Thyroid gland (tissue), 4 donors: ENCODE measurements at regions not wholly inside any gene's neighbourhood (a gene's known extent, or its start where the extent isn't known, plus 50 kb on each side); places are given as distances from the start of the nearest gene placed in this dataset.

ENCODE experiments used
- DNase-seq, 2 donors: peaks; one replicate each; pipeline ENCODE4 v3.0.0-alpha.2; 2019
- H3K27ac ChIP-seq, 3 donors: fragments of 200-600 bp; sonication (generic); 1 replicate in 2 of 3; 2 replicates in 1 of 3; pipeline ENCODE4 v1.5.1; 2016 to 2019; ENCODE audit warnings: mild to moderate bottlenecking in 1 of 3, moderate library complexity in 1 of 3
- H3K27me3 ChIP-seq: fragments of 200-600 bp; sonication (generic); one replicate; pipeline ENCODE4 v1.5.1; 2019
- H3K36me3 ChIP-seq, 2 donors: fragments of 200-600 bp; sonication (generic); one replicate each; pipeline ENCODE4 v1.5.1; 2016 to 2019
- H3K4me1 ChIP-seq, 2 donors: fragments of 200-600 bp; sonication (generic); one replicate each; pipeline ENCODE4 v1.5.1; 2017 to 2019
- H3K4me3 ChIP-seq, 3 donors: fragments of 200-600 bp; sonication (generic); replicated peaks in 1 of 3; 1 replicate in 2 of 3; 2 replicates in 1 of 3; pipeline ENCODE4 v1.5.1; 2016; ENCODE audit warnings: mild to moderate bottlenecking in 1 of 3
- H3K9me3 ChIP-seq: fragments of 200-600 bp; sonication (generic); one replicate; pipeline ENCODE4 v1.5.1; 2017
- POLR2A ChIP-seq, 2 donors: fragments of 450-650 bp; IDR thresholded peaks; one replicate each; pipeline ENCODE4 v1.6.1; 2017; ENCODE audit warnings: antibody characterized with exemption in 2 of 2, mild to moderate bottlenecking in 2 of 2, moderate library complexity in 1 of 2
- WGBS, 2 donors: methylation state at CpG; one replicate each; pipeline ENCODE4 v1.1.5; 2017; 5-methylcytosine and 5-hydroxymethylcytosine counted together
- intact Hi-C: fragments of 100-400 bp; cut with DNase I; formaldehyde crosslinking; loops from one replicate; pipeline ENCODE4 v1.15.1; 2023
- TF ChIP-seq, protein P1 (sequence below), 6 experiments: fragments of 200-600 bp in 3 of 6; fragments of 450-650 bp in 3 of 6; sonication (generic) in 3 of 6; IDR thresholded peaks; one replicate each; pipeline ENCODE4 v1.5.1; 2016 to 2019; ENCODE audit warnings: antibody characterized with exemption in 6 of 6, mild to moderate bottlenecking in 2 of 6, inconsistent platforms in 1 of 6, moderate library complexity in 1 of 6

DNA sequence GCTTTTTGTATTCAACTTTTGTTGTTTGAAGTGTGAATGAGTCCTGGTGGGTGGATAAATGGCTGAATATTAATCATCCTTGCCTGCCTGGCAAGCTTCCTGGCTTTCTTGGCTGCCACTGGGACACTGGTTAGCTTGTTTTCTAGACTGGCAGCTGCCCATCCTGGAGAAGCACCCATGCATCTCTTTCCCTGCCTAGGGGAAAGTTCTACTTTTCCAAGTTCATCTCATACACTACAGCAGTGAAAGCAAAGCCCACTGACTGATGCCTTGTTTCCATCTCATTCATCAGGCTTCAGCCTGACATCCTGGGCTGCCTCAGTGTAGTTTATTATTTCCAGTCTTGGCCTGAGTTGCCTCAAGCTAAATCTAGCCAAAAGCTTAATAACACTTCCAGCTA is 244.8 kb downstream of the PCDH20 start:
- Histone ChIP-seq H3K27me3 (no peaks in the 10 kb centered on the region), H3K4me1 (no peaks in the 10 kb centered on the region), H3K27ac (no peak overlapping the region), H3K4me3 (no peak overlapping the region), H3K9me3 (no peaks in the 10 kb centered on the region), H3K36me3 (no peaks in the 10 kb centered on the region)
- no peak for TF ChIP-seq POLR2A (IDR thresholded peaks at IDR 0.05)
- TF ChIP-seq, protein P1, sequence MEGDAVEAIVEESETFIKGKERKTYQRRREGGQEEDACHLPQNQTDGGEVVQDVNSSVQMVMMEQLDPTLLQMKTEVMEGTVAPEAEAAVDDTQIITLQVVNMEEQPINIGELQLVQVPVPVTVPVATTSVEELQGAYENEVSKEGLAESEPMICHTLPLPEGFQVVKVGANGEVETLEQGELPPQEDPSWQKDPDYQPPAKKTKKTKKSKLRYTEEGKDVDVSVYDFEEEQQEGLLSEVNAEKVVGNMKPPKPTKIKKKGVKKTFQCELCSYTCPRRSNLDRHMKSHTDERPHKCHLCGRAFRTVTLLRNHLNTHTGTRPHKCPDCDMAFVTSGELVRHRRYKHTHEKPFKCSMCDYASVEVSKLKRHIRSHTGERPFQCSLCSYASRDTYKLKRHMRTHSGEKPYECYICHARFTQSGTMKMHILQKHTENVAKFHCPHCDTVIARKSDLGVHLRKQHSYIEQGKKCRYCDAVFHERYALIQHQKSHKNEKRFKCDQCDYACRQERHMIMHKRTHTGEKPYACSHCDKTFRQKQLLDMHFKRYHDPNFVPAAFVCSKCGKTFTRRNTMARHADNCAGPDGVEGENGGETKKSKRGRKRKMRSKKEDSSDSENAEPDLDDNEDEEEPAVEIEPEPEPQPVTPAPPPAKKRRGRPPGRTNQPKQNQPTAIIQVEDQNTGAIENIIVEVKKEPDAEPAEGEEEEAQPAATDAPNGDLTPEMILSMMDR (IDR thresholded peaks at IDR 0.05): no peak
- intact Hi-C loops: no loop called here
- no peak for DNase-seq

DNA sequence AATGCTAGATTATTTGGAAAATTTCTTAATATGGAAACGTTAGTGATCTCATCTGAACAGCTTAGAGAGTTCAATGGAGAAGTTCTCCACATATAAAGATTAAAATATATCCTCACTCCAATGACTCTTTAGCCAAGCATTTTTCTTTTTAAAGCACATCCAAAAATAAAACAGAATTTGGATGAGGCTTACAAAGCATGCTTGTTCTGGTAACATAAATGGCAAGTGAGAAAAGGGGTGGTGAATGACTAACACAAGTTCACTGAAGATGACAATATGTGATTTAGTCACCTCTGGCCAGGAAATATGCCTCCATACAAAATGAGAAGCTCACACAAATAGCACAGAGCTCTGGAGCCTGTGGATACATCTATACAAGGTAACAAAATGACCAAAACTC is 253.0 kb downstream of the PCDH20 start:
- Histone ChIP-seq H3K36me3 (no peaks in the 10 kb centered on the region), H3K9me3 (no peaks in the 10 kb centered on the region), H3K4me3 (no peak overlapping the region), H3K27ac (no peak overlapping the region), H3K27me3 (no peaks in the 10 kb centered on the region), H3K4me1 (no peaks in the 10 kb centered on the region)
- intact Hi-C loops: no loop called here
- DNase-seq: no peak
- 58 to 72% methylated on average over 1 of the region's 1 CpG for WGBS, 2 donors
- TF ChIP-seq, protein P1 (IDR thresholded peaks at IDR 0.05): no peak
- no peak for TF ChIP-seq POLR2A (IDR thresholded peaks at IDR 0.05)

DNA sequence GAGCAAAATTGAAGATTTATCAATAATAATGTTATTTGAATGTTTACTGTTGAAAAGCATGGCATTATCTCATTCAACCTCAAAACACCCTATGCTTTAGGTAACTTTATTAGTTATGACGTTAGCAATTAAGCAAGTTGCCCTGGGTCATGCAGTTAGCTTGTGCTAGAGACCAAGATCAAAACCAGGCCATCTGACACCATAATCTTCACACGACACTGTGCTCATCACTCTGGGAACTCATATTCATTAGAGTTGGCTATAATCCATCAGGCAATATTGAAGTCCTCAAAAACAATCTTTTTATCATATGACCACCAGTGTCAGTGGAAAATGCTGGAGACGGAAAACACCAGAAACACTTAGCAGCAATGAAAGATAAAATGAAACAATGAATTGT is 253.5 kb downstream of the PCDH20 start:
- intact Hi-C loops: no loop called here
- no peak overlapping the region for H3K27ac ChIP-seq
- no peaks in the 10 kb centered on the region for H3K9me3 ChIP-seq
- no peak overlapping the region for H3K4me3 ChIP-seq
- WGBS, 2 donors: 76 to 80% methylated on average over 3 of the region's 3 CpGs
- TF ChIP-seq POLR2A (IDR thresholded peaks at IDR 0.05): no peak
- TF ChIP-seq, protein P1 (IDR thresholded peaks at IDR 0.05): no peak
- H3K4me1 ChIP-seq: no peaks in the 10 kb centered on the region
- no peaks in the 10 kb centered on the region for H3K27me3 ChIP-seq
- no peak for DNase-seq
- H3K36me3 ChIP-seq: no peaks in the 10 kb centered on the region

DNA sequence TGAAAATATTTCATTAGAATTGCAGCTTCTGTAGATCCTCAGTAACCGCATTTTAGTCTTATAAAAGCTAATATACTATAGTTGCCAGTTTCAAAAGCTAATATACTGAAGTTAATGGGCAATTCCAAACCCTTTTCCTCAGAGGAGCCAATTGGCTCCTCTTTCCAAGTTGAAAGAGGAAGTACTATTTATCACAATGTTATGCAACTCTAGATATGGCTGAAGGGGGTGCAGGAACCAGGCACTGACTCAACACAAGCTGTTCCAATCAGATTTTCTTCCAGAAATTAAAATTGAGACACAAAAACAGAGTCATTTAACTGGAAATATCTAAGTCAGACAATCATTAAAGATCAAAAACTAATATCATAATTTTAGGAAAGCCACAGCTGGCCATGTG is 258.9 kb downstream of the PCDH20 start:
- H3K9me3 ChIP-seq: no peaks in the 10 kb centered on the region
- WGBS, 2 donors: 78 to 85% methylated on average over 1 of the region's 1 CpG
- TF ChIP-seq POLR2A (IDR thresholded peaks at IDR 0.05): no peak
- TF ChIP-seq, protein P1 (IDR thresholded peaks at IDR 0.05): no peak
- no peaks in the 10 kb centered on the region for H3K4me1 ChIP-seq
- H3K27me3 ChIP-seq: no peaks in the 10 kb centered on the region
- H3K36me3 ChIP-seq: no peaks in the 10 kb centered on the region
- intact Hi-C loops: no loop called here
- H3K4me3 ChIP-seq: no peak overlapping the region
- no peak overlapping the region for H3K27ac ChIP-seq
- DNase-seq: no peak

DNA sequence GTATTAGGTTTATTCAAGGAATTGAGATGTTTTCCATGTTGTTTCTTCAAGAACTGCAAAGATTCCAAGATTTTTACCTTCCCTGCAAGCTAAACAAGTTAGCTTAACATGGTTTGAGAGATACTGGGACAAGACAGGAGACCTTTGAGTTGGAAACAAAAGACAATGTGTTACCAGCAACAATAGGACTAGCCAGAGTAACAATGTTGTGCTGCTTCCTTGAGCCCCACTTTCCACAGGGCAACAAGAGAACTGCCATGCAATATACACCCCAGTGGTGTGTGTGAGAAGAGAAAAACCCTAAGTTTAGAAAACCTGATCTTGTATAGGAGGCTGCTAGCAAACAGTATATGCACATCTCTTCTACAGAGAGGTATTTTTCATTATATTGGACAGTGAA is 264.6 kb downstream of the PCDH20 start:
- Histone ChIP-seq H3K27me3 (no peaks in the 10 kb centered on the region), H3K4me1 (no peaks in the 10 kb centered on the region), H3K27ac (no peak overlapping the region), H3K9me3 (no peaks in the 10 kb centered on the region), H3K4me3 (no peak overlapping the region), H3K36me3 (no peaks in the 10 kb centered on the region)
- TF ChIP-seq, protein P1 (IDR thresholded peaks at IDR 0.05): no peak
- TF ChIP-seq POLR2A (IDR thresholded peaks at IDR 0.05): no peak
- no peak for DNase-seq
- intact Hi-C loops: no loop called here
